GM21381 (cell line): ENCODE measurements at regions not wholly inside any gene's neighbourhood (a gene's known extent, or its start where the extent isn't known, plus 50 kb on each side); places are given as distances from the start of the nearest gene placed in this dataset.
"Not testable (repeated sequence)": the region's sequence is repeated elsewhere in the genome, so short reads cannot be mapped to it uniquely, and the experiment has no call there.

Experiments
- ATAC-seq: cut with Tn5 transposase; IDR thresholded peaks from one replicate; pipeline ENCODE4 v1.9.1; 2021; ENCODE audit warnings: mild to moderate bottlenecking, moderate library complexity; ENCODE audit not compliant: unreplicated experiment

DNA sequence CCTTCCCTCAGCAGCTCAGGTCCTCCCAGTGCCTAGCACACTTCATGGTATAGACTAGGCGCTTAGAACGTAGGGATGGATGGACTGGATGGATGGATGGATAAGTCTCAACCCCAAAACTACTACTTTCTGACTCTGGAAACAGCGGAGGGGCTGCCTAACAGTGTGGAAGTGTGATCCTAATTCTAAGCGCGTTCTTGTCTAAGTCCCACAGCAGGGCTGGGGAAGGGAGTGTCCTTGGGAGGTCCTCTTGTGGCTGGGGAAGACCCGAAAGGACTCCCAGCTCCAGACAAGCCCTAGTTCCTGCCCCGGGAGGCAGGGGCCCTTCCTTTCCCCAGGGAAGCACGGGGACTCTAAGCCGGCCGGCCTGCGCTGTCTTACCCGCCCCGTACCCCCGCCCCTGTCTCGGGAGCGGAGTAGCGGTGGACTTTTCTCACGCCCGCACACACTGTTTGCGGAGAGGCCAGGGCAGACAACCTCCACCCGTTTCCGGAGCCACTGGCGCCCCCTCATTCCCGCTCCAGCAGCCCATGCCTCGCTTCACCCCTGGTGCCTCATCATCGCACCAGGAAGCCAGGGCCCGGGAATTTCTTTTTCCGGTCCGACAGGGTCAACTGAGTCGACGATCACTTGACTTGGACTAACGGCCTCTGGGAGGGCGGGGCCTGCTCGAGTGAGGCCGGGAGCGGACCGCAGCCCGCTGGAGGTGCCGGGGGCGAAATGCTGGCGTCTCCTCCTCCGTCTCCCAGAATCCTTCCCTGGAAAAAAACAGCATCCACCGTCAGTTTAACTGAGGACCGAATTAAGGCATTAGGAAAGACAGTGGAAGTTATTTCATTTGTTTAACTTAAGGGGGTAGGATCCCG, 133.3 kb downstream of the TBC1D2B start:
- ATAC-seq, result peak; percentile 72

DNA sequence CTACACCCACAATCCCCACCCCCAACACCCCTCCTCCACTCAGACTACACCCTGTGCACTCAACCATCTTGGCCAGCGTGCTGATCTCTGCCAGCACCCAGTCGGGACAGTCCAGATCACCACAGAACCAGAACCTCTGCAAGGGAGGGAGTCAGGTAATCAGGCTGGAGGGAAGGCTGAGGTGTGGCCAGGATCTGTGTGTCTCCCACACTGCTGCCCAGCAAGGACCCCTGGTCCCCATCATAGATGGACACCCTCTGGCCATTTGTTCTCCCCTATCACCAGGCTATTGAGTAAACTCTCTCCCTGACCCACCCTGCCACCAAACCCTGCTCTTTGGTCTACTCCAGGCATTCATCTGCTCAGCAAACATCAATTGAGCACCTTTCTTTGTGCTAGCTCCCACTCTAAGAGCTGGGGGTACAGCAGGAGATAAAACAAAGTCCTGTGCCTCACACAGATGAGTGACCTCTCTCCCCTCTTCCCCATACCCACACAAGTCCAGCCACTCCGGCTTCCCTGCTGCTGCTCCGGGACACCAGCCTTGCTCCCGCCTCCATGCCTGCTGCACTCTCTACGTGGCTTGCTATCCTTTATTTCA, 134.8 kb downstream of the TBC1D2B start:
- ATAC-seq, result no peak

DNA sequence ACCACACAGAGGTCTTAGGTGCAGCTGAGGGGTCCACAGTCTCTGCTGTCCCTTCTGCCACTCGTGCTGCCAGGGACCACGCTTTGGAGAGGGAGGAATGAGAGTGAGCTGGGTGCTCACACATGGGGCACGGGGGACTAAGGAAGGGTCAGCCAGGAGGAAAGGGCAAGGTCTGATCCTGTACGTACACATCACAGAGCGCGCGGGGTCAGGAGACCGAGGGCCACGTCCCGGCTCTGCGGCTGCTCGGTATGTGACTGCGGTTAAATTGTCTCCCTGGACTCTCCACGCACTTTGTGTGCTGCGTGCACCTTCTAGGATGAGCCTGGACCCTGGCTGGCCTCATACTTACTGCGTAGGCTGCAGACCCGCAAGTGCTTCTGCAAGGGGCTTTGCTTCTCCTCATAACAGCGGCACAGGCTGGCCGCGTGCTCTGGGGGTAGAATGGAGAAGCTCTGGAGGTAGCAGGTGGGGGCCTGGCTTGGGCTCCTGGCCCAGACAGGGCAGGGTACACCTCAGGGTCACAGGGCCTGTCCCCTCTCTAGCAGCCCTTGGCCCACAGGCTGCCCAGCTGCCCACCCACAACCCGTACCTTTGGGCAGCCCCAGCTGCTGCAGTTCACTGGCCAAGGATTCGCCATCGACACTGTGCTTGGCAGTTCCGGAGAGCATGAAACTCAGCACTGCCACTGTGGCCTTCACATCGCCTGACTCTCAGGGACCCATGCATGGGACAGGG, 136.3 kb downstream of the TBC1D2B start:
- ATAC-seq, result not testable (repeated sequence)

DNA sequence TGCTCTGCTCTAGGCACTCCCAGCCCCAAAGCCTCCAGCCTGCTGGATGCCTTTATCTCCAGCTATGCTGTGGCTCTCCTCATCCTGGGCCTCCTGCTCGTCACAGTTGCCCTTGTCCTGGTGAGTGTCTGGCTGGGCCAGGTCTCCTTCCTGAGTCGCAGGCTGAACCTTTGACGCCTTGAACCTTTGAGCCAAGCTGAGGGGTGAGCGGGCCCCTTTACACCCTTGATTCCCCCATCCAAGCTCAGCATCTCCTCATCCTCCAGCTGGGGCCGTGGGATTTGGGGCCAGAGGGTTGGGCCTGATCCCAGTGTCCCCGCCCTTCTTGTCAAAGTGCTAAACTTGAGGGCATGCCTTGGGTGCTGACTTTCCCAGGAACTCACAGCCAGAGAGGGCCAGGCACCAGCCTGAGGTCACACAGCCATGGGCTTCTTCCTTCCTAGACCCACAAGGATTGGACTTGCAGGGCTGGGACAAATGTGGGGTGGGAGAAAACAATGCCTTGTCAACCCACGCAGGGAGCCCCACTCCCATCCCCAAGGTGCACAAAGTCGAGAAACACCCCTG, 137.0 kb downstream of the TBC1D2B start:
- no peak for ATAC-seq

DNA sequence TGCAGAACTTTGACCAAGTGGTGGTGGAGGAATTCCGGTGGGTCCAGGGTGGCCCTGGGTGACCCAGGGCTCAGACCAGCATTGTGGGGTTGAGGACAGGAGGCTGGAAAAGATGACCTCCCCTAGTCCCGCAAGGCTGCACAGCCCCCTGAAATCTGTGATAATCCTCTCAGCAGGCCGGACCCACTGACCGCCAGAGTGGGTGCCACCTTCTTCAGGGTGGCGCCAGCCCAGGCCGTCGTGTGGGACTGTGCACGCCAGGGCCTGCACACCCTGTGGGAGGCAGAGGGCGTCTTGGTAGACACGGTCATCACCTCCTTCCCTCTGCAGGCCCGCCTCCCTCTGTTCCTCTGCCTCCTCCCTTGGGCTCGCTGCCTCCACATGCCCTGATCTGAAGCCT, 137.7 kb downstream of the TBC1D2B start:
- ATAC-seq, result no peak

DNA sequence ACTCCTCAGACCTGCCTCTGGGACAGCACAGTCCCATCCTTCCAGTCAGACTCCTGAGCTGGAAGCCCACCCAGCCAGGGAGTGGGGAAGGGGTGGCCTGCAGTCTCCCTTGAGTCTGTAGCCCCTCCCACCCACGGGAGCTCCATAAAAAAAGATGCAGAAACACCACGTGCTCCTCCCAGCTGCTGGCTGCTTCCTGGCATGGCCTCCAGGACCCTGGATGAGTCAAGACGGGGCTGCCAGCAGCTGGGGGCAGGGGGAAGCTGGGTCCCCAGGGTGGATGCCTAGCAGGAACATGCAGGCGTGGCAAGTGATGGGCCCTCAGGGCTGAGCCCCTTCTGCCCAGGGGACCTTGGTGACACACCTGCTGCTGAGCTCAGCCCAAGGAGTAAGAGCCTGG, 138.5 kb downstream of the TBC1D2B start:
- ATAC-seq, result not testable (repeated sequence)

DNA sequence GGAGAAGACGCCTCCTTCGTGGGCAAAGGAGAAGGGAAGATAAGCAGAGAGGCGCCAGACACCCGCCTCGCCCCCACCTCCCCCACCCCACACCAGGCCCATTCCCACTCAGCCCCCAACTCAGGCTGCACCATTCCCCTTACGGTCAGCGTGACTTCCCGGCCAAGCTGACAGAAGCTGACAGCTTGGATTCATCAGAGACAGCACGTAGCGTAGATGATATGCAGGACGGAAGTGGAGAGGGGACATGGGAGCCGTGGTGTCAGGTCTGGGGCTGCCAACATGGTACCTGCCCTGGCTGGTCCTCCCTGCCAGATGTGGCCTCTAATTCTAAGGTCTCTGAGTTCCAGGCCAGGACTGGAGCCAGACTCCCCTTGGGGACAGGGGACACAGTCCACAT, 139.0 kb downstream of the TBC1D2B start:
- ATAC-seq, result not testable (repeated sequence)

DNA sequence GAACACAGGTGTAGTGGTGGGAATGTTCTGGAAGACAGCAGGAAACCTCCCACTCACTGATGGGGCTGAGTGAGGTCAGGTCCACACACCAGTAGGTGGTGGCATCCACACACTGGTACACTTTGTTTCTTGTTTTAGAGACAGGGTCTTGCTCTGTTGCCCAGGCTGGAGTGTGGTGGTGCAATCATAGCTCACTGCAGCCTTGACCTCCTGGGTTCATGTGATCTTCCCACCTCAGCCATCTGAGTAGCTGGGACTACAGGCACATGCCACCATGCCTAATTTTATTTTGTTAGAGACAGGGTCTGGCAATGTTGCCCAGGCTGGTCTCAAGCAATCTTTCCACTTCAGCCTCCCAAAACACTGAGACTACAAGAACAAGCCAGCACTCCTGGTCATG, 140.9 kb downstream of the TBC1D2B start:
- ATAC-seq, result not testable (repeated sequence)

DNA sequence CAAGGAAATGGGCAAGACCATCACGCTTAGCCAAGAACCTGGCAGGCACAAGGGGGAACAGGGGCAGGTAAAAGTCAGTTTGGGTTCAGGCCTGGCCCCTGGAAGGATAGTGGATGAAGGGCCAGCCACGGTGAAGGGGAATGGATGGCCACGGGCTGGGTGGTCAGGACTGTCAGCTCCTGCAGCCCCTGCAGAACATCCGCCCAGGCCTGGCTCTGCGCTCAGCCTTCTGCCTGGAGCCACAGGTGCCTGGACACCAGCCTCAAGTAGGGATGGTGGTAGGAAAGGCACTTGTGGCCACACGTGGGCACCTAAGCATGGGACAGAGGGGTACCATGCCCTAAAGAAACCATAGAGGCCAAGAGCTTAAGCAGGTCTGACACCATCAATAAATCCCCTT, 143.0 kb downstream of the TBC1D2B start:
- not testable (repeated sequence) for ATAC-seq

DNA sequence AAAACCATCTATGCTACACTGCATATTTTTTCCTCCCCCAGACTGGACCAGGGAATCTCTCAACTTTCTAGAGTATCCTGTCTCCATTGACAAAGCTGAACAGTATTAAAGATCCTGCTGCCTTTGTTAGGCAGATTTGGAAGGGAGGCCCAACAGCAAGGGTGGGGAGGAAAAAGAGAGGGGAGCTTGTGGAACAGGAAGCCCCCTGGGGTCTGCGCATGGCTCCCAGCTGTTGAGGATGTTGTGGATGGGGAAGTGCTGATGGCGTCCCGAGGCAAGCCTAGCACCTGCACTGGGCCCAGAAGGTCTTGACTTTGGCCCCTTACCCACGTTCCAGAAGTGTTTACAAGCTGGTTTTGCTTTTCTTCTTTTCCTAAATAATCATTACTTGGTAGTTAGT, 146.6 kb downstream of the TBC1D2B start:
- not testable (repeated sequence) for ATAC-seq

DNA sequence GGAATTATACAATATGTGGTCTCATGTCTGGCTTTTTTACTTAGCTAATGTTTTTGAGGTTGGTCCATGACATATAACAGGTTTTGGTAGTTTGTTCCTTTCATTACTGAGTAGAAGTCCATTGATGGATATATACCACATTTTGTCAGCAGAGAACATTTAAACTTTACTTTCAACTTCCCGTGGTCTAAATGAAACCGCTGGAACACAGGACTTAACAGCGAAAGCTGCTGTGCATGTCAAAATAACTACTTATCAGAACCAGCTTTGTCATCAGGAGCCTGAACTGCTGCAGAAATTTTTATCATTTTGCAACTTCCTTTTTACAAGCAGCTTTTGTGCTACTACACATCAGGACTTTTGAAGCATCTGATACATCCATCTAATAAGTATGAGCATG, 147.0 kb downstream of the TBC1D2B start:
- not testable (repeated sequence) for ATAC-seq

DNA sequence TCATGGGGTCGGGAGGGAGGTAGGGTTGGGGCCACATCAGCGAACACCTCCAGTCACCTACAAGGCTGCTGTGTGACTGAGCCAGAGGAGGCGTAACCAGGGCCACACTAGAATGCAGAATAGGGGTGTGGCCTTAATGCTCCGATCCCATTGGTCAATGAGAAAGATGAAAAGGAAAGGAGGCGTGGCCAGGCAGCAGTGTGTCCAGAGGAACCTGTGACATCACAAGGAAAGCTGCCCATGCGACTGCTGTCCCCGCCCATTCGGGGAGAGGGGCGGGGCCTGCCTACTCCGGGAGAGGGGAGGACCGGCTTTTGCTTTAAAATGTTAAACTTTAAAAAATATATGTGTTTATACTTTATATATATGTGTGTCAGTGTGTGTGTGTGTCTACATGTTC, 150.7 kb downstream of the TBC1D2B start:
- ATAC-seq, result not testable (repeated sequence)

DNA sequence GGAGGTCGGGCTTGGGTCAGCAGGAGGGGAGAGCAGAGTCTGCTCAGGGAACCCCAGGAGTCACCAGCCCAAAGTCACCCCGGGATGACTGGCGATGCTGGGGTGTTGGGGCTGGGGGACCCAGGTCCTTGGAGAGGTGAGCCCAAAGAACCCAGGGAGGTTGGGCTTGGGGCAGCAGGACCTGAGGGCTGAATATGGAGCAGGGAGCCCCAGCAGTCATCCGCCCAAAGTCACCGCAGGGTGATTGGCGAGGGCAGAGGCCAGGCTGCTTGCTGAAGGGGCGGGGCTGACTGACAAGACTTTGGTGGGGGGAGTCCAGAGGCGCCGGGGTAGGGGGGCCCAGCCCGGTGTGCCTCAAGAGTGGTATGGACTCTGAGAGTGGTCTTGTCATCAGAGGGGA, 151.2 kb downstream of the TBC1D2B start:
- ATAC-seq, result not testable (repeated sequence)

DNA sequence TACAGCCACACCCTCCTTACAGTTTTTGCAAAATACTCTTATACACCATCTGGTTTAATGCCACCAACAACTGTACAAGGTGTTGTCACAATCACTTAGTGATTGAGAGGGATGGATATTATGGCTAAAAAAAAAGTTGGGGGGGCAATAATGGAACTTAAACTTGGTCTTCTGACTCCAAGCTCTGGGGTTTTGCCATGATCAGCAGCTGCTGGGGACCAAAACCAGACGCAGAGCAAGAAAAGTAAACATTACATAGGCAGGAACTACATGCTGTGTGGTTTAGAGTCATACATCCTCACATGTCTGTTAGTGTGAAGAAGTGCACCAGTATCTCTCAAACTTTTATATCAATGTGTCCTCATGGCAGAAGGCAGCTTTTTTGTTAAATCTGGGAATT, 152.4 kb downstream of the TBC1D2B start:
- not testable (repeated sequence) for ATAC-seq

DNA sequence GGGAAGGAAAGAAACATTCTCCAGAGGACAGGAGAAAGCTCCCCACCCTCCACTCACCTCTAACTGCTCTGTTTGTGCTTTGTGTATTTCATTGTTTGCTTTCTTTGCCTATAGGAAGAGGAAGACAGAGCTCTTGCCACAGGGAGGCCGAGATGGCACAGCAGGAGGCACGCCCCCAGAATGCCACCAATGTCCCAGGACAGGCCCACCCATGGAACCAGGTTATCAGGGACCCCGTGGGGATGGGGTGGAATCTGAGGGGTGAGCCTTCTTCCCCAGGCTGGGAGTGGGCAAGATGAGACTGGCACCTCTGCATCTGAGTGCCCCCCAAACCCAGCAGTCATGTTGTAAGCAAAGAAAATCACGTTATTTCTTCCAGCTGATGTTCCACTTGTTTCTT, 155.8 kb downstream of the TBC1D2B start:
- ATAC-seq, result no peak

DNA sequence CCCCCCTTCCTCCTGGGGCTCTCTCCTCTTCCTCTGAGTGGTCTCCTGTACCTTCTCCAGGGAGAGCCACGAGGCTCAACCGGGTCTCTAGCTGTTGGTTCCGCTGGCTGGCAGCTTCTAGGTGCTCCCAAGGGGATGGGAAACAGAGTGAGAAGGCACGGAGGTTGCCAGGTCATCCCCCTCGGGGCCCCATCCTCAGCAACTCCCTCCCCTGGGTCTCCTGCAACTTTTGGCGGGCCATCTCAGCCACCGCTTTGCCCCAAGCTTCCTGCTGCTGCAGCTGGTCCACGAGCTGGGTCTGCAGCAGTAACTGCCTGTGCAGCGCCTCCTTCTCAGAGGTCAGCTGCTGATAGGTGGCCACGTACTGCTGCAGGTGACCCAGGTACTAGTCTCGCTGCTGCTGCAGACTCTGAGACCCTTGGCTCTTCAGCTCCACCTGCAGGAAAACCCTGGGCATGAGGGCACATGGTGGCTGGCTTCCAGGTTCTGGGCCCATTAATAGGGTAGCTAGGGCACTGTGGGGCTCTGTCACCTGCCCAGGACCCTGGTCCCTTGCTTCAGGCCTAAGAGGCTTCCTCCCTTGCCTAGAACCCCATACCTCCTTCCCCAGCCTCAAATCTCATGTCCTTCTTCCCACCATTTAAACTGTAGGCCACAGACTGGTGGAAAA, 160.4 kb downstream of the TBC1D2B start:
- ATAC-seq, result not testable (repeated sequence)

DNA sequence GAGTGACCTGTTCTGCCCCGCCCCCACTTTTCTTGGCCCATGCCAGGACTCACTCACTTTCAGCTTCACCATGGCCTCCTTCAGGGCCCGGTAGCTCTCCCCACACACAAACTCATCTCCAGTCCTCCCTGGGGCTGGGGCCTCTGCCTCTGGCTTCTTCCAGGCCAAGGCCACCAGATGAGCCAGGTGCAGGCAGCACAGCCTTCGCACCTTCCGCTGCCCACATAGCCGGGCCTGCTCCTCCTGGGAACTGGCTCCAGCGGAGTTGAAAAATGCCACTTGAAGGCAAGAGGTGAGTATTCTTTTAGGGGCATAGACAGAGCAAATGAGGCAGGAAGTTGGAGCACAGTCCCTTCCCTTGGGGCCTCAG, 161.6 kb downstream of the TBC1D2B start:
- not testable (repeated sequence) for ATAC-seq

DNA sequence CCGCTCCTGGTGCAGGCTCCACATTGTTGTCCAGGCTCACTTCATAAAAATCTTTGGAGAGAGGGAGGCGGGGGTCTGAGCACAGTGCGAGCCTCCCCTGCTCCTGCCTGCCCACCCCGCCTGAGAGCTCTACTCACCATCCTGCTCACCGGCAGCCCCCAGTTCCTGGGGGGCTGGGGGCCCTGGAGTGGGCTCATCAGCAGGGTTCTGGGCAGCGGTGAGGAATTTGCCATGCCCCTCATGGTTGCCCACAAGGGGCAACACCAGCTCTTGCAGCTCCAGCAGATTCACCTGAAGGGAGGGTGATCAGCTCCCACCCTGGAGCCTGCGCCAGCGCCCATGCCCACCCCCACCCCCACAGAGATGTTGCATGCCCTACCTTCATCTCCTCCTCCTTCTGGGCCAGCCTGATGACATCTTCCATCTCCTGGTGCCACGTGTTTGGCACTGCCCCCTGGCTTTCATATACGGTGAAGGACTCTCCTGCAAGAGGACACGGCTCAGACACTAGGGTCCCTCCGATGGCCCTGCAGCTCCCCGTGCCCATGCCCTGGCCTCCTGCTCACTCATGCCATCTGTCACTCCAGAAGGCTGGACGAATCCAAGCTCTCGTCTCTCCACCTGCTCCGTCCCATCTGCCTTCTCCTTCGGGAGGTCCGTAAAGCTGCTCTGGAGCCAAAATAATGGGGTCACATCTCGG, 162.1 kb downstream of the TBC1D2B start:
- ATAC-seq, result no peak

DNA sequence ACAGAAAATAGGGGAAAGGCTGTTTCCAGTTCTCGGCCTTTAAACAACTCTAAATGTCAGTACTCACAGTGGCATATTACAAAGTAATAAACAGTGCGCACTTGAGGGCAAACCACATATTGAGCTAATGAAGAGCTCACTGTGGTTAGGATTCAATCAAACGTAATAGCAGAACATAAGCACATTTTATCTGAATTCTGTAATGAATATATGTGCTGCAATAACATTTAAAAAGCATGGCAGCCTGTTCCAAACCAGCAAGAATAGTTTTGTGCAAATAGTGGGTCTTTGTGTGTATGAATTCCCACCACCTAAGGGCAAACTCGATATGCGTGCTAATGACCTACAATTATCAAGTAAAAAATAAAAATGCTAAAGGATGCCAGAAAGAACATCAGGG, 163.0 kb downstream of the TBC1D2B start:
- ATAC-seq, result not testable (repeated sequence)
